Fibroblast of peridontal ligament (primary cell): ENCODE measurements at regions not wholly inside any gene's neighbourhood (a gene's known extent, or its start where the extent isn't known, plus 50 kb on each side); places are given as distances from the start of the nearest gene placed in this dataset.
"Not testable (repeated sequence)": the region's sequence is repeated elsewhere in the genome, so short reads cannot be mapped to it uniquely, and the experiment has no call there.

Experiments used
- DNase-seq: peaks from one replicate; pipeline ENCODE4 v3.0.0-alpha.2; 2010; ENCODE audit errors: extremely low read depth

DNA sequence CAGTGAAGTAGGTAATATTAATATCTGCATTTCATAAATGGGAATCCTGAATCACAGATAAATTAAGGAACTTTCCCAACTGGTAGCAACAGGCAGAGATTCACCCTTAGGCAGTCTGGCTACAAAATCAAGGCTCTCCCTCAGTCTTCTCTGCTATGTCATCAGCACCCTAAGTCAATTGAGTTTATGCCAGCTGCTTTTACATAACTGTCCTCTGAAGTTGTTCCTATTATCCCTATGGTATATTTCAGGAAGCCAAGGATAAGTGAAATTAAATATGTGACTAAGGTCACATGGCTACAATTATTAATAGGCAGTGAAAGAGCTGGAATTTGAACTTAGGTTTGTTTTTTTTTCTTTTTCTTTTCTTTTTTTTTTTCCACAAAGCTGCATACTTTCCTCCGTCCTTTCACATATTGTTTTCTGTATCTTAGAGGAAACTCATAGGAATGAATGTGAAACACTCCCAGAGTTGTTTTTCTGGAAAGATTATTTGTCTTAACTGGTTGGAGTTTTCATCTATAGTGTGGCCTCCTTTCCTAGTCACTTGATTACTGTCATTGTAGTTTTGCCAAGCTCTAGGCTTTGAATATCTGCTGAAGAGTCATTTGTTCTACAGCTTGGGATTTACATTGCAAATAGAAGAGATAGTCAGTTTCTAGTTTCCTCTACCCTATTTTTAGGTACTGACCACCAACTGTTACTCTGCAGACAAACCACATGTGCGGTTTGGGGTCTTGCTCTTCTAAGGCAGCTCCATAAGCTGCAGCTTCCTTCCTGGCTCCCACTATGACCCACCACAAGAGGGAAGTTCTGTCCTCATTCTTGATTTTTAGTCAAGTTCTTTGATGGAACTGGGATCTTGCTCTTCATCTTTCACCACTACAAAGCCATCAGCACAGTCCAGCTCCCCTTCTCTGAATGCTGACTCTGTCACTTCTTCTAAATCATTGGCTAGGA is 338.0 kb upstream of the KIAA1217 start:
- DNase-seq = no peak

DNA sequence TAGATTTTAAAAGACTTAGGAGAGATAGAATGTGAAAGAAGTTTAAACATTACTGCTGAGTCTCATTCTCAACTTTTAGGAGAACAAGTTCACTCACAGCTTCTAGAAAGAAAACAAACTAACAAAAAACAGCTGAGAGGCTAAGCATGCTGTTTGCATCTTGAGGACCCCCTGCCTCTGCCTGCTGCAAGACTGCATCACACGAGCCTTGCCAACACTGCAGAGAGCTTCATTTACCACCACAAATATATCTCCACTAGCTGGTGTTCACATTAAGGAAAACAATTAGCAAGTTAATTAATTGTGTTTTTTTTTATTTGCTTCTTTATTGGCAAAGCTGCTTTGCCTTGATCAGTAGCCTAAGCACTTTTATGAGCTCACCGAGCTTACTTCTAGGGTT is 336.6 kb upstream of the KIAA1217 start:
- DNase-seq = no peak

DNA sequence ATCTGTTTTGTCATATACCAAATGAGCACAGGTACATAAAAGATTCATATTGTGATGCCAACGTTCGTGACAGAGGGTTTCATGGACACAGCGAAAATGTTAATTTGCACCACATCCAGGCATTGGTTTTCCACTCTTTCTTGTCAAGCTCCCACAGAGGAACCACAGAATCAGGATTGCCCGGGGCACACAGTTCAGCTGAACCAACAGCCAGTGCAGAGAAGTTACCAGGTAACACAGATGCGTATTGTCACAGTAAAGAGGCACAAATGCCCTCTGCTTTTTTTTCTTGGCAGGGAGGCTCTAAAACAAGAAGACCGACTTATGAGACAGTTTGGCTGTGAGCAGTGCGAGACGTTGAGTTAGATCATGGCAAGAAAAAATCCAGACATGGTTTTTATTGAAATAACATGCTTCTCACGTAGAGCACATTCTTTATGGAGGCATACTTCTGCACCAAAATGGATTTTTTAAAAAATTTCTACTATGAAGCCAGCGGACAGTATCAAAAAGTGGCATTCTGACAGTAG is 331.1 kb upstream of the KIAA1217 start:
- DNase-seq = no peak

DNA sequence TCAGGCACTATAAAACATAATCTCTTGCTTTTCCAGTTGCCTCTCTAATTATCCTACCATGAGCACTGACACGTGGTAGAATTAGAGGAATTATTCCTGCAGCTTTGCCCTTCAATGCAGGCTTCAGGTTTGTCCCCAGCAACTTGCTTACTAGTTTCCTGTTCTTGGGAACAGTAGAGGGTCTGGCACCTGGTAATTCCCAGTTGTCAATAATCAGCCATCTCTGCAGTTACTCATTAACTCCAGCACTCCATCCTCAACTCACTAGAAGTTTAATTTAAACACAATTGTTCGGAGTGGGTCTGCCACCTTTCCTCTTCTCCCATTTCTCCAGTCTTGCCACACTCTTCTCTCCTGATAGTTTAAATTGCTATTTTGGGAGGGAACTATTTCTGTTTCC is 324.3 kb upstream of the KIAA1217 start:
- DNase-seq = no peak

DNA sequence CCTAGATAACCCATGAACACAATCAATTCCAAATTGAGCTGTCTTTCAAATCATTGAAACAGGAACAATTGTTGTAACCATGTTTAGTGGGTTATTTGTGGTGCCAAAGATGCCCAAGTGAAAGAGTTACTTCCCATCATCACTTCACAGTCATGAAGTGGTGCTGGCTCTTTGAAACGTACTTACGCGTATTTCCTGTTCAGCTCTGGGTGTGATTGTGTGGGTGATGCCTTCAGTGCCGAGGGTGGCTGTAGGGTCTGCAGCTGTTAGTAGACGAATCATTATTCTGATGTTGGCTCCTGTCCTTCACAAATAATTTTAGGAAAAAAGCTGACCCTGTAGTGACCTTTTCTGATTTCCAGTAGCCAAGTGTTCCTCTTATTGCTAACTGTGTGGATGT is 323.1 kb upstream of the KIAA1217 start:
- DNase-seq = no peak

DNA sequence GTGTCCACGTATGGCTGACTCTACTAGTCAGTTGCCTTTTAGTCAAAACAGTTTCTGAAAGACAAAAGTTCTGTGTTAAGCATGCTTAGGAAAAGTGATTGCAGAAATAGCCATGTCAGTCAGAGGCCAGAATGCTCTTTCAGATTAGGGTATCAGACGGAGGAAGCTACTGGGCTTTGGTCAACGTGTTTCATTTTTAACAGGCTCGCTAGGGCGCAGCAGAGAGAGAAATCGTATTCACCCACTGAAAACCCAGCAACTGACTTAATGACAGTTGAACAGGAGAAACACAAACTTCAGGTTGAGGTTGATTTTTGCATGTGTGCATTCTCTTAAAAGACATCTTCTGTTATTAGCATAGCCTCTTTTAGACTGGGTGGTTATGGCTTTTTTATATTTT is 322.6 kb upstream of the KIAA1217 start:
- DNase-seq = no peak

DNA sequence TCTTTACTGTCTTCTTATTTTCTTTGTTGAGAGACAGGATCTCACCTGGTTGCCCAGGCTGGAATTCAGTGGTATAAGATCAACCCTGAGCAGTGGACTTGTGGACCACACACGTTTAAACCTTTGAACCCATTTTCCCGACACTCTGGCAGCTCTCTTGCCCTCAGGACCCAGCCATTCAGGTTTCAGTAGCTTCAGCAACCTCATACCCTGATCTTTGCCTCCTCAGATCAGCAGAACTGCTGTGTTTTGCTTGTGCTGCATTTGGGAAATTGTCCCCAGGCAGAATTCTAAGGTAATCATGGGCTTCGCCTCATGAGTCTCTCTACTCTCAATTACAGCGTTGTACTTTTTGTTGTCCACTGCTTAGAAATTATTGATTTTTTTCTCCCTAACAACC is 317.6 kb upstream of the KIAA1217 start:
- DNase-seq = no peak

DNA sequence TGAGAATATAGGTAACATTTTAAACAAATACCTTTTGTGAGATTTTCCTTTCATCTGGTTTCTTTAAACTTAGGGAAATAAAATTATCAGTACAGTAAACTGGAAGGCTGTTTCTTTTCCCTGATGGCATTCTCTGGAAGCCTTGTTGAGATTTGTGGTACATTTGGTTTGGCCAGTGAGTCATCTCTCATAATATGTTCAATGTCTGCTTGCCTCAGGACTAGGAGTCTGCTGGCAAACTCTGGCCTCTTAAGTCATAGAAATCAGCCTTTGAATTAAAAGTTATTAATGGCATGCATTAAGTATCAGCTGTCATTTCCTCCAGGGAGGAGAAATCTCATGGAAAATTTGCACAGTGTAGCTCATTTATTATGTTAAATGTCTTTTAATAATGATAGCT is 316.6 kb upstream of the KIAA1217 start:
- DNase-seq = no peak

DNA sequence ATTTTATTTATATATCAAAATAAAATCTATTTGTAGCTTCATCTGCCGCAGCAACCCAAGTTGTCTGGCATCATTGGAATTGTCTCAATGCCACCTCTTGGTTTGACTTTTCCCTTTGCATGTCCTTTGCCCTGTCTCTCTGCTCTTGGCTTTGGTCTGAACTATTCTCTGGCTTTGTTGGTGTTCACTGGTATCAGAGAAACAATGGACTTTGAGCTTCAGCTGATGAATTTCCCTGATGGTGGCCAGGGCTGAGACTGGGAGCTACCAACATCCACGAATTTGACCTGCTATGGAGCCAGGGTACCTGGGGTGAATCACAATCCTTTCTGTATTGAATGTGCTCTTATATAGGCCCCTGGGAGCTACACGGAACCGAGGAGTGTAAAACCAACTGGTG is 311.7 kb upstream of the KIAA1217 start:
- no peak for DNase-seq

DNA sequence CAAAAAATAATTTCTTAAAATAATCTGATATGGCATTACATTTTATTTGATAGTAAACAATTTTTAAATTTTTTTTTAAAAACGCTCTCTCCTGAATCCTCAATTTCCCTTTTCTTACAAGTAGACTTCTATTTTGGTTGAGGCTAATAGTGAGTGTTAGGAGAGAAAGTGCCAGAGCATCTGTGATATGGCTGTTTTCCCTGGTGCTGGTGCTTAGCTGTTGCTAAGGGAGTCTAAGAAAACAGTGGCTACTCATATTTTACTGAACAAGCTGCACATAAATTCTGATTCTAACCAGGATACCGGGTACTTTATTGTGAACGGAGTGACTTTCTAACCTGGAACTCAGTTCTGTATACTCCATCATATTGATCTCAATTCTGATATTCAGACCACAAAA is 311.1 kb upstream of the KIAA1217 start:
- no peak for DNase-seq

DNA sequence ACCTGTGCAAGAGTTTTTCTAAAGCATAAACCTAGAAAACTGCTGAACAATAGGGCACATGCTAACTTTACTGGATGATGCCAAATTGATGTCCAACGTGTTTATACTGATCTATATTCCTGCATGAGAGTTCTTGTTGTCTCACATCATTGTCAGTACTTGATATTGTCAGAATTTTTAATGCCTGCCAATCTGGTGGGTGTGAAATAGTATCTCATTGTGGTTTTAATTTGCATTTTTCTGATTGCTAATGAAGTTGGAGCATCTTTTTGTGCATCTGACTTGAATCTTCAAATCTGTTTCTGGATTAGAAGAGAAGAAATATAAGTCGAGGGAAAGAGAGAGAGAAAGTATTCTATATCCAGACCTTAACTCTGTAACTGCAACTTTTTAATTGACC is 309.8 kb upstream of the KIAA1217 start:
- no peak for DNase-seq

DNA sequence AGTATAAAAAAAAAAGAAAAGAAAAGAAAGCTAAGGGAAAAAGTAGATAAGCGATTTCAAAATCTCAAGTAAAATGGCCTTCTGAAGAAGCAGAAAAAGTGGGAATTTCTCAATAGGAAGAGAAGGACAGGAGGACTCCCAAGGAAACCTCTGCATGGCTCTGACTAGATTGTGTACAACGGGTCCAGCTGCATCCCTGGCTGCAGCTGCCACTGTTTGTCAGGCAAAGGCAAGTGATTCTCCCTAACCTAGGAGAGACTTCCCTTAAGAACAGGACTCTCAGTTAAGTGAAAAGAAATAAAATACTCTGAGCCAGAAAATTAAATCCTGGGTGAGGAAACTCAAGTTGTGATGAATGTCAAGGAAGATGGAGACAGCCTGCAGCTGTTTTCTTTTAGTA is 298.6 kb upstream of the KIAA1217 start:
- DNase-seq = no peak

DNA sequence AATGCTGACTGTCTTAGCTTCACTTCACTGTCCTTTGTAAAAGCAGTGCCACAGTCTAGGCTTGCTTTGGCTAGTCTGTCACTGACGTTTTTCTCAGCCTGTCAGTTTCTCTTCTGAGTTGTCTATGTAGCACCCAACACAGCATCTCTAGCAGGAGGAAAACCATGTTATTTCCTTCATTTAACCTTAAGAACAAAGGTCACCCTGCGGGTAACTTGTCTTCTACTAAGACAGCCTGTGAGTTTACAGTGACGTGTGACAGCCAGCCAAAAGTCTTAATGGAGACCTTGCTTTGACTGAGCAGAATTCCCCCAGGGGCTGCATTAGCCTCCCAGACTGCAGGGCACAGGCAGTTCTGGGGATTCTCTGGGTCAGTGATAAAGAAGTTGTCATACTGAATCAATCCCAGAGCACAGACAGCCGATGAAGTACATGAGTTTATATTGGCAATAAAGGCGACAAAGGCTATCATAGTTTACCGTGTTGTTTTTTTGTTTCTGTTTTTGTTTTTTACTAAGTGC is 296.0 kb upstream of the KIAA1217 start:
- no peak for DNase-seq

DNA sequence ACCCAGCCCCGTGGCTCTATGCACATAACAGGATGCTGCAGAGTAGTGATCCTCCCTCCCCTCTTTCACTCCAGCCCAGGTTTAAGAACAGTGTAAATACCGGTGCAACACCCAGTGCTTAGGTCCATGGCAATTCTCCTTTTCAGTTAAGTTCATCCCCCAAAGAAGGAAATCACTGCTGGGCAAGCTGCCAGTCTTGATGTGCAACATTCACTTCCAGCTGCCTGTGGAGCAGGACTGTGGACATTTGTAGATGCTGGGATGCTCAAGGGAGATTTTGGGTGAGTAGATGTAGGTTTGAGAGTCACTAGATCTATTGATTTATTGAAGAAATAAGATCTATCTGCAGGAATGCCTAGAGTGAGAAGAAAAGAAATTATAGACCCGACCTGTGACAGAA is 294.3 kb upstream of the KIAA1217 start:
- DNase-seq = no peak

DNA sequence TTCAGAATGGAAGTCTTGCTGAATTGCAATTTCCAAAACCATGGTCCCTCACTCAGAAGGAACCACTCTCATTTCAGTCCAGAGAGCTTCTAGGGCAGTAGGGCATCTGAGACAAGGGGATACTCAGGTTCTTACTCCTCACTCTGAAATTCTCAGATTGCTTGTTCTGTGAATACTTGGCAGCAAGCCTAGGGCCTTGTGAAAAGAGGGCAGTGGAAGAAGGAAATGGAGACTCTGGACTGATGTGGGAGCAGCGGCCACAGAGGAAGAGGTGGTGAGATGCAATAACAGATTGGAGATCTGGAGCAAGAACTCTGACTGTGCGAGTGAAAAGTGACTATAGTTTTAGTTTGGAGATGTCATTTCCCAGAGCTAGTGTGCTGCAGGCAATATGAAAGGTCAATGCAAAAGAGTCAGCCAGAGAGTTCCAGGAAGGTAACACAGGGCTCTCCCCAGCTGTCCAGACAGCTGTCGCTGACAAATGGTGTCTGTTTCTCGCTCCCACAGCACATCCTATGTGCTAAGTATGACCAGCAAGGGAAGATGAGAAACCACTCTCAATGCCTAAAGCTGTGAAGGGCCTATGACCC is 291.6 kb upstream of the KIAA1217 start:
- no peak for DNase-seq

DNA sequence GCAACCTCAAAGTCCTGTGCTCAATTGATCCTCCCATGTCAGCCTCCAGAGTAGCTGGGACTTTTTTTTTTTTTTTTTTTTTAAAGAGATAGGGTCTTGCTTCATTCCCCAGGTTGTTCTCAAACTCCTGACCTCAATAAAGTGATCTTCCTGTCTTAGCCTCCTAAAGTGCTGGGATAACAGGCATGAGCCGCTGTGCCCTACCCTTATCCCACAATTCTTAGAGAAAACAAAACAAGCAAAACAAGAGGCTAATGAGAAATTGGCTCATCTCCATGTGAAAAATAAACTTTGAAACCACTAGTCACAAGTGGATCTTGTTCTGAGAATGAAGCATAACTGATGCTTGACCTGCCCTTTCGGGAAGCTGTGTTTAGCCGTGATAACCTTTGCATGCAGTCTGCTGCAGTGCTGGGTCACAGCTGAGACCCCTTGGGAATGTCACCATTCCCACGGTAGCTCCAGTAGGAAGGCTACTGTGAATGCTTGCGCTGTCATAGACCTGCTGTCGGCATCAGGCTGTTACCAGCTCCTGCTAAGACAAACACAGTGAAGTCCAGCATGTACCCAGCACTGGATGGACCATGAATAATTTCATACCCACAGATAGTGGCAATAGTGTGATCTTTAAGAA is 290.7 kb upstream of the KIAA1217 start:
- DNase-seq = no peak

DNA sequence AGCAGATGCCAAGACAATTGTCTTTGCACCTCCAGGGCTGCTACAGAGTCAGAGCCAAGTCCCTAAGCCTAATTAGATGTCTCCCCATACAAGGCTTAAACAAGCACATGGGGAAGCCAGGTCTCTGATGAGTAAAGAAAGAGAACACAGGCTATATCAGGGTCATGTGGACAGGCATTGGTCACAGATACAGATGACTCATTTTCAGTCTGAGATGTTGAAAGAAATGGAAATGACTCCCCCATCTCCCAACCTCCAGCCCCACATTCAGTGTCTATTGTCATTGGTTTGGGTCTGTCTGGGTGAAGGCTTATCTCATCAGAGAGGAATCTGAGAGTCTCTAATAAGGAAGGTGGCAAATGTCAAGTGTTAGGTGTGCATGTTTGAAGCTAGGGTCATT is 290.1 kb upstream of the KIAA1217 start:
- DNase-seq = no peak

DNA sequence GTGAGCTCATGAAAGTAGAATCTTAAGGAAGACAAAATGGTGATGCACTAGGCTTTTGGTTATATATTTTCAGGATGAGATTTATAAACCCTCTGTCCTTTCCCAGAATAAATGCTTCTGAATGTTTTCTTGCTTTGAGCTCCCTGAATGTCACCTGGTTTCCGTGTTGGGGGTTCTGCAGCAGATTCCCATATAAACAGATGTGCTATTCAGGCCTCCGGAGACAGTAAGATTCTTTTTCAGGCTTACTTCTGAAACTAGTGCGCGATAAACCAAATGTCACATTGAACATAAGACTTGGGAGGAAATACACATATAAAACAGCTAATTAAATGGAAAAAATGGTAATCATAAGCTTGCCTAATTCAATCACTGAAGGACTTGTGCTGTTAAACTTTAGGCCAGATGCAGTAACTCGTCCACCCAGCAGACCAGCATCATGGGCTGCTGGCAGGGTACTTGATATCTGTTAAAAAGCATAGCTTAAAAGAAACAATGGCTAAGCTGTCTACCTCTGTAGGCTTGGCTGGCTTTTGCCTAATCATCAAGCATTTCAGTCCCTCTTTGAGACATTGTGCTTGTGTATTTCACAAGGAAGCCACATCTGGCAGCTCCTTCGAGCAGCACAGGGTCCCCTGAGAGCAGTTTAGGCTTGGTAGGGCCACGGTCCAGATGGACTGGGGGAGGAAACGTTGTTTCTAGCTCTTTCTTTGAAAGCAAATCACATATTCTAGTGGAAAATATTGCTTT is 281.2 kb upstream of the KIAA1217 start:
- no peak for DNase-seq

DNA sequence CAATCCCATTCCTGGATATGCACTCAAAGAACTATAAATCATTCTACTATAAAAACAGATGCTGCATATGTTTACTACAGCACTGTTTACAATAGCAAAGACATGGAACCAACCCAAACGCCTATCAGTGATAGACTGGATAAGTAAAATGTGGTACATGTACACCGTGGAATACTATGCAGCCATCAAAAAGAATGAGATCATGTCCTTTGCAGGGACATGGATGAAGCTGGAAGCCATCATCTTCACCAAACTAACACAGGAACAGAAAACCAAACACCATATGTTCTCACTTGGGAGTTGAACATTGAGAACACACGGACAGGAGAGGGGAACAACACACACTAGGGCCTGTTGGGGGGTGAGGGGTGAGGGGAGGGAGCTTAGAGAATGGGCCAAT is 274.9 kb upstream of the KIAA1217 start:
- not testable (repeated sequence) for DNase-seq

DNA sequence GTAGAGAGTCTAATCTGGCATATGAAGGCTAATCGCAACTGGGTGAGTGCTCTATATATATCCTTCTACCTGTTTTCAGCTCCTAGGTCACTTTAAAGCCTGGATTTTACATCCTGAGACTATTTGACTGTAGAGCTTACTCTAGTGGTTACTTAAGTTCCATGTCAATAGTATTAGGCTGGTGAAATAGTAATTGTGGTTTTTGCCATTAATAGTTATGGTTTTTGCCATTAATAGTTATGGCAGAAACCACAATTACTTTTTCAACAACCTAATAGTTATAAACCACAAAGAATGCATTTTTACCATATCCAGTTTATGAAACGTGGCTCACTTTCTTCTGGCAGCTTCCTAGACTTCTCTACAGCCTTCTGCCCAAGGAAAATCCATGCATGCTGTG is 263.1 kb upstream of the KIAA1217 start:
- no peak for DNase-seq

DNA sequence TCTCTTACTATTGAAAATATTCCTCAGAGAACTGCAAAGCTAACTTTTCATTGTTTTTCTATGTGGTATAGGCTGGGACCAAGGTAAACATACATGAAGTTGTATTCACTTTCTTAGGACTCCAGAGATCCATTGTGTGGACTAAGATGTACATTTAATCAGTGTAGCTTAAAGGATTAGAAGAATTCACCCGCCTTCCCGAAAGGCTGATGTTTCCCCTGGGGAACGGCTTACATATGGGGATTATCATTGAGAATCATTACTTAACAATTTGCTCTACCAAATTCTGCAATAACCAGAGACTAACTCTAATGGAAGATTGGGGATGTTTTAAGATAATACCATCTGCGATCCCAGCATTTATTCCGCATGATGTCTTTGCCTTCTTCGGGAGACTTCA is 257.1 kb upstream of the KIAA1217 start:
- no peak for DNase-seq
